ENCODE measurements at regions not wholly inside any gene's neighbourhood (a gene's known extent, or its start where the extent isn't known, plus 50 kb on each side); places are given as distances from the start of the nearest gene placed in this dataset.
"Not testable (repeated sequence)": the region's sequence is repeated elsewhere in the genome, so short reads cannot be mapped to it uniquely, and the experiment has no call there.

- H3K9ac ChIP-seq (ENCODE audit: low read length), result no peak overlapping the region
- H3K27ac ChIP-seq (ENCODE audit: low read depth, low read length), result no peak overlapping the region
- H3K27me3 ChIP-seq (ENCODE audit: control insufficient read depth, insufficient read depth, low read length), result no peaks in the 10 kb centered on the region
- no peaks in the 10 kb centered on the region for H3K4me1 ChIP-seq (ENCODE audit: control insufficient read depth, insufficient read depth, low read length)
- no peak overlapping the region for H3K4me3 ChIP-seq (ENCODE audit: low read depth, low read length)
- no peaks in the 10 kb centered on the region for H3K9me3 ChIP-seq (ENCODE audit: control insufficient read depth, insufficient read depth, low read depth, low read length)
- H3K36me3 ChIP-seq (ENCODE audit: control insufficient read depth, insufficient read depth, low read length), result no peaks in the 10 kb centered on the region
These were observed 61.5 kb upstream of the TSC22D1 start for GRCh38 chr13:44637581-44637980.

DNA sequence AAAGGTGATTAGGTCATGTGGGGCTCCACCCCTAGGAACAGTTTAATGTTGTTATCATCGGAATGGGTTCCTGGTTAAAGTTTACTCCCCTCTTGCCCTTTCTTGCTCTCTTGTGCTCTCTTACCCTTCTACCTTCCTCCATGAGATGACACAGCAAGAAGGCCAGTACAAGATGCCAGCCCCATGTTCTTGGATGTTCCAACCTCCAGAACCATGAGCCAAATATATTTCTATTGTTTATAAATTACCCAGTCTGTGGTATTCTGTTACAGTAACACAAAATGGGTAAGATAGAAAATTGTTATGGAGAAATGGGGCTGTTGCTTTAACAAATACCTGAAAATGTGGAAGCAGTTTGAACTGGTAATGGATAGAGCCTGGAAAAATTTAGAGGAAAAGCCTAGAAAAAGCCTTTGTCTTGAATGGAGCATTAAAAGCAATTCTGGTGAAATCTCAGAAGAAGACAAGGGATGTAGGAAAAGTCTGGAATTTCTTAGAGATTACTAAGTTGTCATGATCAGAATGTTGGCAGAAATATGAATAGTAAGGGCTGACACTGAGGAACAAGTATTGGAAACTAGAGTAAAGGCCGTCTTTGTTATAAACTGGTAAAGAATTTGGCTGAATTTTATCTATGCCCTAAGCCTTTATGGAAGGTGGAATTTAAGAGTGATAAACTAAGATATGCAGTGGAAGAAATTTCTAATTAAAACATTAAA lies 53.5 kb upstream of the TSC22D1 start:
- H3K9me3 ChIP-seq (ENCODE audit: control insufficient read depth, insufficient read depth, low read depth, low read length), result no peaks in the 10 kb centered on the region
- H3K9ac ChIP-seq (ENCODE audit: low read length), result no peak overlapping the region
- no peaks in the 10 kb centered on the region for H3K36me3 ChIP-seq (ENCODE audit: control insufficient read depth, insufficient read depth, low read length)
- no peaks in the 10 kb centered on the region for H3K27me3 ChIP-seq (ENCODE audit: control insufficient read depth, insufficient read depth, low read length)
- H3K27ac ChIP-seq (ENCODE audit: low read depth, low read length), result no peak overlapping the region
- no peak overlapping the region for H3K4me3 ChIP-seq (ENCODE audit: low read depth, low read length)
- no peaks in the 10 kb centered on the region for H3K4me1 ChIP-seq (ENCODE audit: control insufficient read depth, insufficient read depth, low read length)

DNA sequence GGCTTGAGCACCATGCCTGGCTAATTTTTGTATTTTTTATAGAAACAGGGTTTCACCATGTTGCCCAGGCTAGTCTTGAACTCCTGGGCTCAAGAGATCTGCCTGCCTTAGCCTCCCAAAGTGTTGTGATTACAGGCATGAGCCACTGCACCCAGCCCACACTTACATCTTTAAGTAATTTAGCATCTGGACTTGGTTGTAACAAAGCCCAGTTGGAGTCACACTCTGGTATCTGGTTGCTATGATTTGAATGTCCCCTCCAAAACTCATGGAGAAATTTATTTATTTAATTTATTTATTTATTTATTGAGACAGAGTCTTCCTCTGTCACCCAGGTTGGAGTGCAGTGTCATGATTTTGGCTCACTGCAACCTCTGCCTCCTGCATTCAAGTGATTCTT lies 52.7 kb upstream of the TSC22D1 start:
- not testable (repeated sequence) for H3K27ac ChIP-seq (ENCODE audit: low read depth, low read length); H3K27me3 ChIP-seq (ENCODE audit: control insufficient read depth, insufficient read depth, low read length); H3K4me1 ChIP-seq (ENCODE audit: control insufficient read depth, insufficient read depth, low read length); H3K4me3 ChIP-seq (ENCODE audit: low read depth, low read length); H3K9me3 ChIP-seq (ENCODE audit: control insufficient read depth, insufficient read depth, low read depth, low read length); H3K36me3 ChIP-seq (ENCODE audit: control insufficient read depth, insufficient read depth, low read length); H3K9ac ChIP-seq (ENCODE audit: low read length)

DNA sequence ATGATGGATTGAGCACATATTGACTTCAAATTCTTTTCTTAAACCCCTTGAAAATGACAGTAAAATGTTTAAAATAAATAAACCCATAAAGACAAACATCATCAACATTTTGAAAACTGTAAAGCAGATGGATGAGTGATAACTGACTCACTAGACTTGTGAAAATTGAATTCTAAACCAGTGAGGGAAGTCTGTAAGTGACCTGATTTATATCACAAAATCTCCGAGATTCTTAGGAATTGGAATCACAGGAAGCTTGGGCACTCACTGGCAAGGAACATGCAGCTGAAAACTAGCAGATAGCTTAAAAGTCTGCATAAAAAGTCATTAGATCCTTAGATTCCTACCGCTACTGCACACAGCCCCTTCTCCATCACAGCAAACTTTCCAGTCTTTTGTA lies 51.3 kb upstream of the TSC22D1 start:
- no peak overlapping the region for H3K9ac ChIP-seq (ENCODE audit: low read length)
- no peaks in the 10 kb centered on the region for H3K27me3 ChIP-seq (ENCODE audit: control insufficient read depth, insufficient read depth, low read length)
- H3K4me1 ChIP-seq (ENCODE audit: control insufficient read depth, insufficient read depth, low read length), result no peaks in the 10 kb centered on the region
- H3K27ac ChIP-seq (ENCODE audit: low read depth, low read length), result no peak overlapping the region
- H3K36me3 ChIP-seq (ENCODE audit: control insufficient read depth, insufficient read depth, low read length), result no peaks in the 10 kb centered on the region
- no peaks in the 10 kb centered on the region for H3K9me3 ChIP-seq (ENCODE audit: control insufficient read depth, insufficient read depth, low read depth, low read length)
- no peak overlapping the region for H3K4me3 ChIP-seq (ENCODE audit: low read depth, low read length)

- no peaks in the 10 kb centered on the region for H3K9me3 ChIP-seq (ENCODE audit: control insufficient read depth, insufficient read depth, low read depth, low read length)
- no peaks in the 10 kb centered on the region for H3K27me3 ChIP-seq (ENCODE audit: control insufficient read depth, insufficient read depth, low read length)
- no peaks in the 10 kb centered on the region for H3K36me3 ChIP-seq (ENCODE audit: control insufficient read depth, insufficient read depth, low read length)
- no peak overlapping the region for H3K27ac ChIP-seq (ENCODE audit: low read depth, low read length)
- no peak overlapping the region for H3K9ac ChIP-seq (ENCODE audit: low read length)
- no peak overlapping the region for H3K4me3 ChIP-seq (ENCODE audit: low read depth, low read length)
- no peaks in the 10 kb centered on the region for H3K4me1 ChIP-seq (ENCODE audit: control insufficient read depth, insufficient read depth, low read length)
These were observed 50.0 kb upstream of the TSC22D1 start for GRCh38 chr13:44626176-44626575.
